ENCODE measurements at regions not wholly inside any gene's neighbourhood (a gene's known extent, or its start where the extent isn't known, plus 50 kb on each side); places are given as distances from the start of the nearest gene placed in this dataset.

DNA sequence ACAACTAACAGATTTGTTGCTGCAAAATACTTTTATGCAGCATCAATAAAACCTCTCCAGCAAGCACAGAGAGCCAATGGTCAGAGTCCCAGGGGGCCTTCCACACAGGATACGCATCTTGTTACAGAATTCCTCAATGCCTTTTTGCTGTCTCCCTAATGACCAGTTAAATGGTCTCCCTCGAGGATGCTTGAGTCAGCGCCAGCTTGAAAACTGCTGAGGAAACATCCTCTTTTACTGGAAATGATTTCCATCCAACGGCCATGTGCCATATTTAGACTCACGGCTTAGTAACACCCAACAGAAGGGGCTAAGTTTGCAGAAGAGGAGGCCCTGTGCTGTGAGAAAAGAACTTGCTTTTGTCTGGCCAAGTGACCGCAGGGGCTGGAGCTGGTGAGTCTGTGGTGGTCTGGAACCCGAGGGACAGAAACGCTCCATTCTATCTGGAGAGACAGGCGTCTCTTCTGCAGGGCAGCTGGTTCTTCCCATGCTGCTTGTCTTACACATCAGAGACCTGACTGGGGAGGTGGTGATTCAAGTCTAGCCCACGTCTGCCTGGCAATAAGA lies 496.4 kb downstream of the SETD4 start:
- Histone ChIP-seq H3K9me3 (ENCODE audit: control insufficient read depth, insufficient read depth, low read depth, low read length) (no peaks in the 10 kb centered on the region), H3K27ac (ENCODE audit: extremely low read depth, low read depth, low read length) (no peak overlapping the region; the same call in 1 of the 2 replicates), H3K4me3 (ENCODE audit: low read depth, low read length) (no peak overlapping the region), H3K36me3 (ENCODE audit: control insufficient read depth in 2 of 2, insufficient read depth in 1 of 2, low read length in 2 of 2) (no peaks in the 10 kb centered on the region), H3K4me1 (ENCODE audit: control insufficient read depth, insufficient read depth, low read length) (0 out of 2 replicates have a peak, but pooled peaks cover 2% of the 10 kb centered on the region)
- TF ChIP-seq ZNF19 (tag by site-specific recombination; IDR thresholded peaks at IDR 0.05; ENCODE audit: low read depth) (no peak), FEZF1 (tag by site-specific recombination; IDR thresholded peaks at IDR 0.05) (0 out of 2 replicates have a peak, but pooled peaks have one; percentile 18), ZSCAN30 (tag by site-specific recombination; IDR thresholded peaks at IDR 0.05) (no peak), GLIS1 (tag by site-specific recombination; IDR thresholded peaks at IDR 0.05) (peak; percentile 16; the same call in 1 of the 2 replicates), ZNF157 (tag by site-specific recombination; IDR thresholded peaks at IDR 0.05) (no peak), TRIM28 (IDR thresholded peaks at IDR 0.05; ENCODE audit: borderline replicate concordance, low read length) (peak; percentile 88)
- POLR2A ChIA-PET = no interaction called here
- CTCF ChIA-PET = no interaction called here

GRCh38 chr21:35562876-35563275 lies 497.4 kb downstream of the SETD4 start:
- POLR2A ChIA-PET = no interaction called here
- H3K27ac ChIP-seq (ENCODE audit: extremely low read depth, low read depth, low read length) = no peak overlapping the region
- H3K4me3 ChIP-seq (ENCODE audit: low read depth, low read length) = no peak overlapping the region
- 0 out of 2 replicates have a peak, but pooled peaks cover 2% of the 10 kb centered on the region for H3K4me1 ChIP-seq (ENCODE audit: control insufficient read depth, insufficient read depth, low read length)
- H3K36me3 ChIP-seq (ENCODE audit: control insufficient read depth in 2 of 2, insufficient read depth in 1 of 2, low read length in 2 of 2) = no peaks in the 10 kb centered on the region
- CTCF ChIA-PET = no interaction called here
- no peak for TF ChIP-seq ZNF391 (tag by site-specific recombination; IDR thresholded peaks at IDR 0.05; ENCODE audit: borderline replicate concordance, low read depth)
- no peak for TF ChIP-seq PRDM6 (tag by site-specific recombination; IDR thresholded peaks at IDR 0.05)
- no peak for TF ChIP-seq ZNF169 (tag by site-specific recombination; IDR thresholded peaks at IDR 0.05)
- no peak for TF ChIP-seq ZNF138 (tag by site-specific recombination; IDR thresholded peaks at IDR 0.05; ENCODE audit: borderline replicate concordance)
- no peak for TF ChIP-seq KLF9 (tag by site-specific recombination; IDR thresholded peaks at IDR 0.05; ENCODE audit: low read depth)
- TF ChIP-seq, protein P1, sequence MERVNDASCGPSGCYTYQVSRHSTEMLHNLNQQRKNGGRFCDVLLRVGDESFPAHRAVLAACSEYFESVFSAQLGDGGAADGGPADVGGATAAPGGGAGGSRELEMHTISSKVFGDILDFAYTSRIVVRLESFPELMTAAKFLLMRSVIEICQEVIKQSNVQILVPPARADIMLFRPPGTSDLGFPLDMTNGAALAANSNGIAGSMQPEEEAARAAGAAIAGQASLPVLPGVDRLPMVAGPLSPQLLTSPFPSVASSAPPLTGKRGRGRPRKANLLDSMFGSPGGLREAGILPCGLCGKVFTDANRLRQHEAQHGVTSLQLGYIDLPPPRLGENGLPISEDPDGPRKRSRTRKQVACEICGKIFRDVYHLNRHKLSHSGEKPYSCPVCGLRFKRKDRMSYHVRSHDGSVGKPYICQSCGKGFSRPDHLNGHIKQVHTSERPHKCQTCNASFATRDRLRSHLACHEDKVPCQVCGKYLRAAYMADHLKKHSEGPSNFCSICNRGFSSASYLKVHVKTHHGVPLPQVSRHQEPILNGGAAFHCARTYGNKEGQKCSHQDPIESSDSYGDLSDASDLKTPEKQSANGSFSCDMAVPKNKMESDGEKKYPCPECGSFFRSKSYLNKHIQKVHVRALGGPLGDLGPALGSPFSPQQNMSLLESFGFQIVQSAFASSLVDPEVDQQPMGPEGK (tag by site-specific recombination; IDR thresholded peaks at IDR 0.05) = no peak
- no peak for TF ChIP-seq HOXC10 (CRISPR knock-in tag; IDR thresholded peaks at IDR 0.05)
- TF ChIP-seq ZNF223 (tag by site-specific recombination; IDR thresholded peaks at IDR 0.05) = no peak
- TF ChIP-seq ZFP3 (tag by site-specific recombination; IDR thresholded peaks at IDR 0.05; ENCODE audit: low read depth) = no peak
- TF ChIP-seq EGR2 (tag by site-specific recombination; IDR thresholded peaks at IDR 0.05; ENCODE audit: low read depth) = no peak
- no peak for TF ChIP-seq GLI2 (tag by site-specific recombination; IDR thresholded peaks at IDR 0.05; ENCODE audit: borderline replicate concordance, low read depth)
- no peak for TF ChIP-seq ZNF274 (IDR thresholded peaks at IDR 0.05; ENCODE audit: low read length)
- TF ChIP-seq ZNF274 (tag by site-specific recombination; IDR thresholded peaks at IDR 0.05; ENCODE audit: borderline replicate concordance) = no peak
- no peak for TF ChIP-seq GLIS2 (tag by site-specific recombination; IDR thresholded peaks at IDR 0.05)
- TF ChIP-seq ZFP41 (tag by site-specific recombination; IDR thresholded peaks at IDR 0.05; ENCODE audit: borderline replicate concordance) = no peak
- TF ChIP-seq HOXA7 (CRISPR knock-in tag; IDR thresholded peaks at IDR 0.05; ENCODE audit: borderline replicate concordance) = no peak
- no peak for TF ChIP-seq ZNF404 (tag by site-specific recombination; IDR thresholded peaks at IDR 0.05)
- no peak for TF ChIP-seq ZNF239 (tag by site-specific recombination; IDR thresholded peaks at IDR 0.05)
- TF ChIP-seq ZNF280D (tag by site-specific recombination; IDR thresholded peaks at IDR 0.05) = no peak
- no peak for TF ChIP-seq ZNF561 (tag by site-specific recombination; IDR thresholded peaks at IDR 0.05; ENCODE audit: borderline replicate concordance)
- no peaks in the 10 kb centered on the region for H3K9me3 ChIP-seq (ENCODE audit: control insufficient read depth, insufficient read depth, low read depth, low read length)

All from HEK293 (cell line).